ENCODE measurements at regions not wholly inside any gene's neighbourhood (a gene's known extent, or its start where the extent isn't known, plus 50 kb on each side); places are given as distances from the start of the nearest gene placed in this dataset.

GRCh38 chr3:178406206-178406605, 130.0 kb upstream of the KCNMB2 start:
- ChIA-PET POLR2A (ENCODE audit: partially characterized antibody) (no interaction called here), CTCF (ENCODE audit: partially characterized antibody) (interaction anchor here (0.9 to 1.3 kb wide), 2 partner anchors 9 to 561 kb away, joined by 3 read pairs; no protein-coding TSS in a partner anchor)
- Histone ChIP-seq H4K91ac (replicated peaks; ENCODE audit: insufficient read length, low read length) (no peak overlapping the region), H3K79me1 (ENCODE audit: low read depth, low read length) (no peaks in the 10 kb centered on the region), H4K5ac (ENCODE audit: insufficient read length, low read depth, low read length) (no peak overlapping the region), H3K79me2 (ENCODE audit: control insufficient read depth in 1 of 2, insufficient read depth in 2 of 2, low read length in 2 of 2) (no peaks in the 10 kb centered on the region), H3K14ac (ENCODE audit: insufficient read length) (no peak overlapping the region), H2BK12ac (ENCODE audit: low read depth, low read length) (no peak overlapping the region), H3K18ac (ENCODE audit: extremely low read depth, low read length) (no peak overlapping the region), H3K4me3 (ENCODE audit: extremely low read depth in 1 of 4, insufficient read depth in 2 of 4, low read depth in 3 of 4, low read length in 4 of 4) (no peak overlapping the region), H4K20me1 (replicated peaks in 1 of 2; ENCODE audit: control insufficient read depth in 1 of 2, insufficient read depth in 2 of 2, low read length in 2 of 2) (no peaks in the 10 kb centered on the region), H2BK120ac (replicated peaks; ENCODE audit: low read depth, low read length) (no peak overlapping the region), H3K4me1 (replicated peaks in 1 of 4; ENCODE audit: control insufficient read depth in 3 of 4, insufficient read depth in 4 of 4, low read length in 3 of 4) (no peaks in the 10 kb centered on the region; a peak in 2 of 7 replicates), H3K23ac (ENCODE audit: insufficient read length) (no peak overlapping the region), H2BK20ac (ENCODE audit: low read length) (no peak overlapping the region), H3K23me2 (ENCODE audit: low read depth, low read length) (no peaks in the 10 kb centered on the region), H3K4me2 (ENCODE audit: insufficient read depth in 1 of 2, low read depth in 2 of 2, low read length in 2 of 2) (no peak overlapping the region), H3K27me3 (replicated peaks in 1 of 4; ENCODE audit: control insufficient read depth in 3 of 4, extremely low read depth in 1 of 4, insufficient read depth in 3 of 4, low read length in 3 of 4) (no peaks in the 10 kb centered on the region), H3K36me3 (ENCODE audit: control insufficient read depth in 2 of 4, insufficient read depth in 4 of 4, low read length in 3 of 4) (no peaks in the 10 kb centered on the region), H4K8ac (ENCODE audit: extremely low read depth, insufficient read depth, low read length) (no peak overlapping the region), H3K9ac (replicated peaks in 1 of 4; ENCODE audit: extremely low read depth in 1 of 4, low read depth in 3 of 4, low read length in 3 of 4) (no peak overlapping the region), H2AK5ac (ENCODE audit: low read depth, low read length) (no peak overlapping the region), H3K4ac (replicated peaks; ENCODE audit: insufficient read length, low read depth, low read length) (no peak overlapping the region), H2BK5ac (ENCODE audit: low read depth, low read length) (no peak overlapping the region), H2BK15ac (ENCODE audit: low read length) (no peak overlapping the region), H3K9me3 (ENCODE audit: insufficient read depth in 2 of 2, low read depth in 1 of 2, low read length in 1 of 2) (no peaks in the 10 kb centered on the region), H2AFZ (ENCODE audit: low read length) (no peak overlapping the region), H3K56ac (replicated peaks; ENCODE audit: insufficient read length, low read depth, low read length) (no peak overlapping the region), H3K27ac (ENCODE audit: low read depth, low read length) (no peak overlapping the region)
- WGBS, 2 experiments (ENCODE audit: extremely low coverage in 1 of 2, insufficient coverage in 1 of 2, insufficient read length in 1 of 2, insufficient replicate concordance in 2 of 2, low coverage in 1 of 2, low lambda C conversion rate in 2 of 2, missing lambda C conversion rate in 1 of 2) = 87% methylated on average over 3 of the region's 3 CpGs; no CpG with 5 or more reads in 1 of the 2 experiments
- no peak for DNase-seq (ENCODE audit: low read depth in 1 of 2, low spot score in 2 of 2)
- no peak for FAIRE-seq
- TF ChIP-seq ATF2 (IDR thresholded peaks at IDR 0.05; ENCODE audit: low read length) (no peak), SP2 (IDR thresholded peaks at IDR 0.05; ENCODE audit: low read length) (no peak), NRF1 (IDR thresholded peaks at IDR 0.05; ENCODE audit: low read depth, low read length) (no peak), CTBP2 (IDR thresholded peaks at IDR 0.05; ENCODE audit: borderline replicate concordance, insufficient read depth, insufficient read length, low read length) (no peak), TAF7 (optimal IDR thresholded peaks at IDR 0.05; ENCODE audit: borderline replicate concordance, low read depth, low read length) (no peak), TCF12 (IDR thresholded peaks at IDR 0.05; ENCODE audit: low read depth, low read length) (no peak), SIRT6 (IDR thresholded peaks at IDR 0.05; ENCODE audit: low read length) (no peak), POLR2A (IDR thresholded peaks at IDR 0.05; ENCODE audit: control extremely low read depth in 1 of 2, low read depth in 2 of 2, low read length in 2 of 2) (no peak), CBX5 (IDR thresholded peaks at IDR 0.05; ENCODE audit: low read depth, low read length) (no peak), HDAC2 (IDR thresholded peaks at IDR 0.05; ENCODE audit: borderline replicate concordance in 1 of 2, low read depth in 2 of 2, low read length in 2 of 2) (no peak), TEAD4 (IDR thresholded peaks at IDR 0.05; ENCODE audit: low read depth, low read length) (no peak), BRCA1 (IDR thresholded peaks at IDR 0.05; ENCODE audit: low read depth, low read length) (no peak), SUZ12 (IDR thresholded peaks at IDR 0.05; ENCODE audit: low read length) (no peak), ASH2L (IDR thresholded peaks at IDR 0.05; ENCODE audit: low read length) (no peak)
